Sigmoid colon (tissue), 4 donors: ENCODE measurements at regions not wholly inside any gene's neighbourhood (a gene's known extent, or its start where the extent isn't known, plus 50 kb on each side); places are given as distances from the start of the nearest gene placed in this dataset.

Experiments used
- CTCF ChIP-seq, 4 experiments: fragments of 450-650 bp in 3 of 4; fragments of 200-600 bp in 1 of 4; IDR thresholded peaks; one replicate each; pipeline ENCODE4 v1.5.1; 2016 to 2019; ENCODE audit warnings: antibody characterized with exemption in 4 of 4, mild to moderate bottlenecking in 3 of 4, moderate library complexity in 2 of 4
- EP300 ChIP-seq, 4 donors: sonication (generic); formaldehyde crosslinking; IDR thresholded peaks; one replicate each; pipeline ENCODE4 v1.6.1; 2017; ENCODE audit warnings: antibody characterized with exemption in 4 of 4

GRCh38 chr2:118762290-118762689 lies 85.2 kb downstream of the EN1 start:
- TF ChIP-seq CTCF (IDR thresholded peaks at IDR 0.05) (no peak), EP300 (IDR thresholded peaks at IDR 0.05) (no peak)
